ENCODE measurements at regions not wholly inside any gene's neighbourhood (a gene's known extent, or its start where the extent isn't known, plus 50 kb on each side); places are given as distances from the start of the nearest gene placed in this dataset.

DNA sequence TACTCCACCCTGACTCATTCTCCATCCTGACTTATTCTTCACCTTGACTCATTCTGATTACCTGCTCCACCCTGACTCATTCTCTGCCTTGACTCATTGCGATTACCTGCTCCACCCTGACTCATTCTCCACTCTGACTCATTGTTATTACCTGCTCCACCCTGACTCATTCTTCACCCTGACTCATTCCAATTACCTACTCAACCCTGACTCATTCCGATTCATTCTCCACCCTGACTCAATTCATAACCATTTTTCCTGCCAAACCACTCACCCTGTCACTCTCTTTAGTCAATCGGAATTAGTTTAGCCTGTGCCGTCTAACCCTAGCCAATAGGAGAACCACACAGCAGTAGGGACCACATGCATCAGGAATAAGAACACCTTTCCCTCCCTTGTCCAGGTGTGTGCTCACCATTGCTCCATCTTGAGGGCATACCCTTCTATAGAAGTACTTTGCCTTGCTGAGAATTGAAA, 1227.4 kb upstream of the PCDH20 start:
- no peak for TF ChIP-seq MXD4 (CRISPR knock-in tag; IDR thresholded peaks at IDR 0.05; ENCODE audit: borderline replicate concordance)
- no peak for TF ChIP-seq NR3C1 (CRISPR knock-in tag; conservative IDR thresholded peaks at IDR 0.05; ENCODE audit: low read depth)
- no peak for TF ChIP-seq IRF2 (CRISPR knock-in tag; IDR thresholded peaks at IDR 0.05; ENCODE audit: borderline replicate concordance, low read depth)
